Hepatocyte (in vitro differentiated cells): ENCODE measurements at regions not wholly inside any gene's neighbourhood (a gene's known extent, or its start where the extent isn't known, plus 50 kb on each side); places are given as distances from the start of the nearest gene placed in this dataset.

Experiments used
- DNase-seq: peaks from one replicate; pipeline ENCODE4 v3.0.0-alpha.2; 2016; ENCODE audit warnings: low spot score
- H2AFZ ChIP-seq: fragments of 200-600 bp; sonication (generic); 2 replicates; pipeline ENCODE4 v1.6.0; 2016; ENCODE audit warnings: antibody characterized with exemption, mild to moderate bottlenecking
- H3K27ac ChIP-seq: fragments of 200-600 bp; sonication (generic); 2 replicates; pipeline ENCODE4 v1.5.1; 2016; ENCODE audit warnings: mild to moderate bottlenecking
- H3K27me3 ChIP-seq: fragments of 200-600 bp; sonication (generic); 2 replicates; pipeline ENCODE4 v1.6.1; 2016
- H3K36me3 ChIP-seq: fragments of 200-600 bp; sonication (generic); replicated peaks from 2 replicates; pipeline ENCODE4 v1.5.1; 2016; ENCODE audit warnings: low read depth; ENCODE audit not compliant: insufficient read depth
- H3K4me1 ChIP-seq: fragments of 200-600 bp; sonication (generic); 2 replicates; pipeline ENCODE4 v1.5.1; 2016; ENCODE audit warnings: mild to moderate bottlenecking, moderate library complexity; ENCODE audit not compliant: insufficient read depth
- H3K4me2 ChIP-seq: fragments of 200-600 bp; sonication (generic); 2 replicates; pipeline ENCODE4 v1.6.0; 2016
- H3K4me3 ChIP-seq: fragments of 200-600 bp; sonication (generic); 2 replicates; pipeline ENCODE4 v1.5.1; 2016; ENCODE audit warnings: mild to moderate bottlenecking
- H3K79me2 ChIP-seq: fragments of 200-600 bp; sonication (generic); 2 replicates; pipeline ENCODE4 v1.6.0; 2017; ENCODE audit warnings: mild to moderate bottlenecking
- H3K9me2 ChIP-seq: fragments of 200-600 bp; sonication (generic); replicated peaks from 2 replicates; pipeline ENCODE4 v1.6.0; 2017; ENCODE audit warnings: mild to moderate bottlenecking; ENCODE audit not compliant: insufficient read depth
- H3K9me3 ChIP-seq: fragments of 200-600 bp; sonication (generic); 2 replicates; pipeline ENCODE4 v1.5.1; 2016; ENCODE audit warnings: low read depth, mild to moderate bottlenecking
- H4K20me1 ChIP-seq: fragments of 200-600 bp; sonication (generic); 2 replicates; pipeline ENCODE4 v1.6.0; 2016; ENCODE audit warnings: mild to moderate bottlenecking; ENCODE audit not compliant: insufficient read depth, poor library complexity, severe bottlenecking
- CTCF ChIP-seq: fragments of 200-600 bp; sonication (generic); IDR thresholded peaks from 2 replicates; pipeline ENCODE4 v1.5.1; 2016; ENCODE audit warnings: antibody characterized with exemption, mild to moderate bottlenecking; ENCODE audit not compliant: poor library complexity
- EZH2 ChIP-seq: fragments of 200-600 bp; sonication (generic); IDR thresholded peaks from 2 replicates; pipeline ENCODE4 v1.6.1; 2016; ENCODE audit warnings: antibody characterized with exemption, mild to moderate bottlenecking, borderline replicate concordance
- EZH2phosphoT487 ChIP-seq: fragments of 200-600 bp; sonication (generic); IDR thresholded peaks from one replicate; pipeline ENCODE4 v1.6.1; 2018; ENCODE audit warnings: antibody characterized with exemption, mild to moderate bottlenecking, low read depth, moderate library complexity; ENCODE audit not compliant: unreplicated experiment, severe bottlenecking
- WGBS: methylation state at CpG from one replicate; pipeline ENCODE4 v1.1.6; 2016; ENCODE audit warnings: low lambda C conversion rate; ENCODE audit errors: missing lambda C conversion rate; 5-methylcytosine and 5-hydroxymethylcytosine counted together

GRCh38 chr5:2393556-2393955 lies 357.9 kb downstream of the IRX2 start:
- H3K9me3 ChIP-seq = no peaks in the 10 kb centered on the region
- H3K4me1 ChIP-seq = no peaks in the 10 kb centered on the region
- 95% methylated on average over 7 of the region's 7 CpGs for WGBS
- no peaks in the 10 kb centered on the region for H4K20me1 ChIP-seq
- no peak overlapping the region for H2AFZ ChIP-seq
- no peak overlapping the region for H3K4me3 ChIP-seq
- H3K36me3 ChIP-seq = no peaks in the 10 kb centered on the region
- H3K79me2 ChIP-seq = no peaks in the 10 kb centered on the region
- H3K27me3 ChIP-seq = no peaks in the 10 kb centered on the region
- DNase-seq = no peak
- H3K4me2 ChIP-seq = no peak overlapping the region
- H3K9me2 ChIP-seq = no peaks in the 10 kb centered on the region
- TF ChIP-seq EZH2 = no peak
- TF ChIP-seq EZH2phosphoT487 = no peak
- TF ChIP-seq CTCF = no peak
- no peak overlapping the region for H3K27ac ChIP-seq

- H3K27me3 ChIP-seq = no peaks in the 10 kb centered on the region
- H3K79me2 ChIP-seq = no peaks in the 10 kb centered on the region
- H3K36me3 ChIP-seq = no peaks in the 10 kb centered on the region
- no peak overlapping the region for H3K27ac ChIP-seq
- no peak for DNase-seq
- H3K4me1 ChIP-seq = no peaks in the 10 kb centered on the region
- TF ChIP-seq EZH2phosphoT487 (no peak), CTCF (no peak), EZH2 (no peak)
- 84% methylated on average over 8 of the region's 10 CpGs for WGBS
- no peak overlapping the region for H2AFZ ChIP-seq
- H3K9me2 ChIP-seq = no peaks in the 10 kb centered on the region
- H3K4me2 ChIP-seq = no peak overlapping the region
- no peak overlapping the region for H3K4me3 ChIP-seq
- no peaks in the 10 kb centered on the region for H3K9me3 ChIP-seq
- H4K20me1 ChIP-seq = no peaks in the 10 kb centered on the region
These were observed 359.9 kb downstream of the IRX2 start for GRCh38 chr5:2391566-2391965.

GRCh38 chr5:2391021-2391420 lies 360.5 kb downstream of the IRX2 start:
- TF ChIP-seq EZH2 = no peak
- no peak for TF ChIP-seq EZH2phosphoT487
- no peak for TF ChIP-seq CTCF
- Histone ChIP-seq H4K20me1 (no peaks in the 10 kb centered on the region), H3K4me2 (no peak overlapping the region), H3K9me3 (no peaks in the 10 kb centered on the region), H3K9me2 (no peaks in the 10 kb centered on the region), H3K4me1 (no peaks in the 10 kb centered on the region), H3K27ac (no peak overlapping the region), H3K36me3 (no peaks in the 10 kb centered on the region), H3K79me2 (no peaks in the 10 kb centered on the region), H2AFZ (no peak overlapping the region), H3K4me3 (no peak overlapping the region), H3K27me3 (no peaks in the 10 kb centered on the region)
- no peak for DNase-seq
- 95% methylated on average over 10 of the region's 10 CpGs for WGBS

- Histone ChIP-seq H2AFZ (no peak overlapping the region), H3K4me3 (no peak overlapping the region), H3K36me3 (no peaks in the 10 kb centered on the region), H3K4me1 (no peaks in the 10 kb centered on the region), H3K27ac (no peak overlapping the region), H3K27me3 (no peaks in the 10 kb centered on the region), H4K20me1 (no peaks in the 10 kb centered on the region), H3K4me2 (no peak overlapping the region), H3K9me3 (no peaks in the 10 kb centered on the region), H3K9me2 (no peaks in the 10 kb centered on the region), H3K79me2 (no peaks in the 10 kb centered on the region)
- 87% methylated on average over 2 of the region's 2 CpGs for WGBS
- no peak for TF ChIP-seq CTCF
- no peak for TF ChIP-seq EZH2phosphoT487
- no peak for TF ChIP-seq EZH2
- DNase-seq = no peak
These were observed 362.9 kb downstream of the IRX2 start for GRCh38 chr5:2388571-2388970.
